ENCODE measurements at regions not wholly inside any gene's neighbourhood (a gene's known extent, or its start where the extent isn't known, plus 50 kb on each side); places are given as distances from the start of the nearest gene placed in this dataset.

GRCh38 chr17:68674029-68674925, 73.1 kb upstream of the FAM20A start:
- DNase-seq (ENCODE audit: low read depth, low spot score) (no peak), FAIRE-seq (no peak), ATAC-seq (no peak)
- ChIA-PET RAD21 (ENCODE audit: unreplicated experiment) (no interaction called here), SMC1A (ENCODE audit: uncharacterized antibody, unreplicated experiment) (interaction anchor here (0.7 kb wide), 1 partner anchor 1140 kb away, joined by 3 read pairs; no protein-coding TSS in a partner anchor), CTCF (no interaction called here), POLR2A (no interaction called here)
- intact Hi-C loops (cut with micrococcal nuclease; ENCODE audit: unreplicated experiment) (no loop called here), in situ Hi-C loops (cut with MboI) (no loop called here)
- no peaks in the 10 kb centered on the region for H3K36me3 ChIP-seq (ENCODE audit: control insufficient read depth in 2 of 2, insufficient read depth in 2 of 2, low read length in 1 of 2)
- H3K27me3 ChIP-seq (replicated peaks in 1 of 2; ENCODE audit: control insufficient read depth in 2 of 2, insufficient read depth in 2 of 2, low read length in 1 of 2) = no peaks in the 10 kb centered on the region; a peak in 2 of 4 replicates
- no peak overlapping the region for H3K9ac ChIP-seq (ENCODE audit: control insufficient read depth, insufficient read depth, low read length)
- 37% methylated on average over 14 of the region's 14 CpGs for WGBS (ENCODE audit: insufficient coverage, insufficient replicate concordance, low lambda C conversion rate, missing lambda C conversion rate)
- BruUV-seq (replicated peaks) = no TSS peak
- H2AFZ ChIP-seq (ENCODE audit: control insufficient read depth, low read depth, low read length) = no peak overlapping the region
- H3K4me2 ChIP-seq (ENCODE audit: control insufficient read depth, insufficient read depth) = no peak overlapping the region
- no peak overlapping the region for H3K4me3 ChIP-seq
- no peaks in the 10 kb centered on the region for H3K9me3 ChIP-seq (replicated peaks; ENCODE audit: control insufficient read depth, insufficient read depth, low read length)
- H4K20me1 ChIP-seq (ENCODE audit: control insufficient read depth, insufficient read depth) = no peaks in the 10 kb centered on the region
- no peaks in the 10 kb centered on the region for H3K79me2 ChIP-seq (ENCODE audit: control insufficient read depth, insufficient read depth, low read length)
- no peak overlapping the region for H3K27ac ChIP-seq (ENCODE audit: control insufficient read depth, insufficient read depth)
- H3K4me1 ChIP-seq (ENCODE audit: control insufficient read depth, insufficient read depth, low read length) = no peaks in the 10 kb centered on the region
- TF ChIP-seq BCLAF1 (IDR thresholded peaks at IDR 0.05) = no peak
- no peak for TF ChIP-seq GABPA (IDR thresholded peaks at IDR 0.05; ENCODE audit: low read depth)
- TF ChIP-seq CUX1 (IDR thresholded peaks at IDR 0.05; ENCODE audit: insufficient replicate concordance, low read depth, low read length) = no peak
- no peak for TF ChIP-seq POLR2AphosphoS2 (IDR thresholded peaks at IDR 0.05; ENCODE audit: low read depth, low read length)
- TF ChIP-seq, protein P1, sequence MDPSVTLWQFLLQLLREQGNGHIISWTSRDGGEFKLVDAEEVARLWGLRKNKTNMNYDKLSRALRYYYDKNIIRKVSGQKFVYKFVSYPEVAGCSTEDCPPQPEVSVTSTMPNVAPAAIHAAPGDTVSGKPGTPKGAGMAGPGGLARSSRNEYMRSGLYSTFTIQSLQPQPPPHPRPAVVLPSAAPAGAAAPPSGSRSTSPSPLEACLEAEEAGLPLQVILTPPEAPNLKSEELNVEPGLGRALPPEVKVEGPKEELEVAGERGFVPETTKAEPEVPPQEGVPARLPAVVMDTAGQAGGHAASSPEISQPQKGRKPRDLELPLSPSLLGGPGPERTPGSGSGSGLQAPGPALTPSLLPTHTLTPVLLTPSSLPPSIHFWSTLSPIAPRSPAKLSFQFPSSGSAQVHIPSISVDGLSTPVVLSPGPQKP (IDR thresholded peaks at IDR 0.05; ENCODE audit: low read depth, low read length) = no peak
- no peak for TF ChIP-seq RBBP5 (conservative IDR thresholded peaks at IDR 0.05)
- TF ChIP-seq CHD2 (IDR thresholded peaks at IDR 0.05; ENCODE audit: borderline replicate concordance, low read depth, low read length) = no peak
- no peak for TF ChIP-seq SUZ12 (IDR thresholded peaks at IDR 0.05; ENCODE audit: unreplicated experiment)
- no peak for TF ChIP-seq PAX8 (IDR thresholded peaks at IDR 0.05)
- TF ChIP-seq KDM1A (IDR thresholded peaks at IDR 0.05; ENCODE audit: borderline replicate concordance) = no peak
- TF ChIP-seq, protein P2, sequence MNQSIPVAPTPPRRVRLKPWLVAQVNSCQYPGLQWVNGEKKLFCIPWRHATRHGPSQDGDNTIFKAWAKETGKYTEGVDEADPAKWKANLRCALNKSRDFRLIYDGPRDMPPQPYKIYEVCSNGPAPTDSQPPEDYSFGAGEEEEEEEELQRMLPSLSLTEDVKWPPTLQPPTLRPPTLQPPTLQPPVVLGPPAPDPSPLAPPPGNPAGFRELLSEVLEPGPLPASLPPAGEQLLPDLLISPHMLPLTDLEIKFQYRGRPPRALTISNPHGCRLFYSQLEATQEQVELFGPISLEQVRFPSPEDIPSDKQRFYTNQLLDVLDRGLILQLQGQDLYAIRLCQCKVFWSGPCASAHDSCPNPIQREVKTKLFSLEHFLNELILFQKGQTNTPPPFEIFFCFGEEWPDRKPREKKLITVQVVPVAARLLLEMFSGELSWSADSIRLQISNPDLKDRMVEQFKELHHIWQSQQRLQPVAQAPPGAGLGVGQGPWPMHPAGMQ (IDR thresholded peaks at IDR 0.05; ENCODE audit: borderline replicate concordance) = no peak
- TF ChIP-seq PAX5 (IDR thresholded peaks at IDR 0.05; ENCODE audit: borderline replicate concordance, low read depth, low read length) = no peak
